ENCODE measurements at regions not wholly inside any gene's neighbourhood (a gene's known extent, or its start where the extent isn't known, plus 50 kb on each side); places are given as distances from the start of the nearest gene placed in this dataset.

DNA sequence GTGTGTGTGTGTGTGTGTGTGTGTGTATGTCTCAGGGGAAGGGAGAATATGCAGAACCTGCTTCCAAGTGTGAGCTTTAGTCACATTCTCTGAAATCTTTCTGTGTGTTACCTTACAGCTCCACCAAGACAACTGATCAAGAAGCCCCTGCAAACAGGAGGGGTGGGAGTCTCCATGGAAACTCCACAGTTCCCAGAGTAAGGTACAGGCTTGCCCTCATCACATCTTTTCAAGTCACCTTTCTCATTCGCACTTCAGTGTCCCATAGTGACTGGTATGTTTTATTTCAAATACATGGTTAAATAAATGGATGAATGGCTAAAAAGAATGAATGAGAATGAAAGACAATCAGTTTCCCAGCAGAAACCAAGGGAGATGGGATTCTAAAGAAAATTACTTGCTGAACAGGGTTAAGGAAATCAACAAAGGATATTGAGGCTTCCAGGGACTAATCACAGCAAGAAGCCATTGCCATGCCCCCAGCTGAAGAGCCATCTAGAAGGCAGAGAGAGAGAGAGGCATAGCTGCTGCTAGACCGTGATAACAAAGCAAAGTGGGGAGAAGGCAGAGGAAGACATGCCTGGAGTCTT is 987.2 kb upstream of the CELF4 start:
- TF ChIP-seq, protein P1, sequence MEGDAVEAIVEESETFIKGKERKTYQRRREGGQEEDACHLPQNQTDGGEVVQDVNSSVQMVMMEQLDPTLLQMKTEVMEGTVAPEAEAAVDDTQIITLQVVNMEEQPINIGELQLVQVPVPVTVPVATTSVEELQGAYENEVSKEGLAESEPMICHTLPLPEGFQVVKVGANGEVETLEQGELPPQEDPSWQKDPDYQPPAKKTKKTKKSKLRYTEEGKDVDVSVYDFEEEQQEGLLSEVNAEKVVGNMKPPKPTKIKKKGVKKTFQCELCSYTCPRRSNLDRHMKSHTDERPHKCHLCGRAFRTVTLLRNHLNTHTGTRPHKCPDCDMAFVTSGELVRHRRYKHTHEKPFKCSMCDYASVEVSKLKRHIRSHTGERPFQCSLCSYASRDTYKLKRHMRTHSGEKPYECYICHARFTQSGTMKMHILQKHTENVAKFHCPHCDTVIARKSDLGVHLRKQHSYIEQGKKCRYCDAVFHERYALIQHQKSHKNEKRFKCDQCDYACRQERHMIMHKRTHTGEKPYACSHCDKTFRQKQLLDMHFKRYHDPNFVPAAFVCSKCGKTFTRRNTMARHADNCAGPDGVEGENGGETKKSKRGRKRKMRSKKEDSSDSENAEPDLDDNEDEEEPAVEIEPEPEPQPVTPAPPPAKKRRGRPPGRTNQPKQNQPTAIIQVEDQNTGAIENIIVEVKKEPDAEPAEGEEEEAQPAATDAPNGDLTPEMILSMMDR (IDR thresholded peaks at IDR 0.05), result no peak
- no peak for TF ChIP-seq POLR2A (IDR thresholded peaks at IDR 0.05)

Data from testis (tissue), 2 donors.